Forelimb muscle (tissue), 1 donor: ENCODE measurements at regions not wholly inside any gene's neighbourhood (a gene's known extent, or its start where the extent isn't known, plus 50 kb on each side); places are given as distances from the start of the nearest gene placed in this dataset.

ENCODE experiments used
- DNase-seq: peaks from one replicate; pipeline ENCODE4 v3.0.0-alpha.2; 2013; ENCODE audit warnings: low read depth

- no peak for DNase-seq
Measured at GRCh38 chr3:110226645-110227044, 845.0 kb upstream of the NECTIN3 start.

- no peak for DNase-seq
Measured at GRCh38 chr3:110227991-110228390, 843.6 kb upstream of the NECTIN3 start.

GRCh38 chr3:110234831-110235230 is 836.8 kb upstream of the NECTIN3 start:
- DNase-seq = no peak

GRCh38 chr3:110236976-110237610 is 834.5 kb upstream of the NECTIN3 start:
- DNase-seq = no peak

GRCh38 chr3:110243081-110243480 is 828.5 kb upstream of the NECTIN3 start:
- no peak for DNase-seq

GRCh38 chr3:110246796-110247376 is 824.7 kb upstream of the NECTIN3 start:
- DNase-seq = no peak

GRCh38 chr3:110248666-110249065 is 823.0 kb upstream of the NECTIN3 start:
- no peak for DNase-seq

GRCh38 chr3:110253794-110254193 is 817.8 kb upstream of the NECTIN3 start:
- DNase-seq = no peak

- DNase-seq = no peak
Measured at GRCh38 chr3:110254591-110254990, 817.0 kb upstream of the NECTIN3 start.

GRCh38 chr3:110261141-110261540 is 810.5 kb upstream of the NECTIN3 start:
- no peak for DNase-seq

- DNase-seq = no peak
Measured at GRCh38 chr3:110262896-110263295, 808.7 kb upstream of the NECTIN3 start.

GRCh38 chr3:110265302-110265701 is 806.3 kb upstream of the NECTIN3 start:
- DNase-seq = no peak

GRCh38 chr3:110267304-110267845 is 804.2 kb upstream of the NECTIN3 start:
- DNase-seq = no peak

- no peak for DNase-seq
Measured at GRCh38 chr3:110272525-110272924, 799.1 kb upstream of the NECTIN3 start.

- no peak for DNase-seq
Measured at GRCh38 chr3:110291886-110292501, 779.6 kb upstream of the NECTIN3 start.

GRCh38 chr3:110293660-110294059 is 778.0 kb upstream of the NECTIN3 start:
- no peak for DNase-seq

GRCh38 chr3:110296885-110297284 is 774.7 kb upstream of the NECTIN3 start:
- DNase-seq = no peak

- DNase-seq = no peak
Measured at GRCh38 chr3:110301781-110302180, 769.8 kb upstream of the NECTIN3 start.

- DNase-seq = no peak
Measured at GRCh38 chr3:110307065-110307809, 764.4 kb upstream of the NECTIN3 start.

GRCh38 chr3:110311541-110311940 is 760.1 kb upstream of the NECTIN3 start:
- DNase-seq = no peak

GRCh38 chr3:110314512-110315114 is 757.0 kb upstream of the NECTIN3 start:
- peak; percentile 5 for DNase-seq

- no peak for DNase-seq
Measured at GRCh38 chr3:110318108-110318507, 753.5 kb upstream of the NECTIN3 start.
